ENCODE measurements at regions not wholly inside any gene's neighbourhood (a gene's known extent, or its start where the extent isn't known, plus 50 kb on each side); places are given as distances from the start of the nearest gene placed in this dataset.
"Not testable (repeated sequence)": the region's sequence is repeated elsewhere in the genome, so short reads cannot be mapped to it uniquely, and the experiment has no call there.

GRCh38 chr2:209138079-209138478 is 285.8 kb upstream of the MAP2 start:
- TF ChIP-seq CTCF (IDR thresholded peaks at IDR 0.05; ENCODE audit: insufficient read depth, low read length, poor library complexity, severe bottlenecking) = no peak
- DNase-seq (ENCODE audit: extremely low read depth, insufficient read length) = no peak
- Histone ChIP-seq H3K27me3 (replicated peaks; ENCODE audit: control insufficient read depth, insufficient read depth, low read length) (no peaks in the 10 kb centered on the region; the same call in 1 of the 2 replicates), H3K36me3 (ENCODE audit: control insufficient read depth, insufficient read depth, low read length) (no peaks in the 10 kb centered on the region), H3K4me3 (replicated peaks; ENCODE audit: low read depth, low read length) (no peak overlapping the region)

- no peak for DNase-seq (ENCODE audit: extremely low read depth, insufficient read length)
- Histone ChIP-seq H3K4me3 (replicated peaks; ENCODE audit: low read depth, low read length) (no peak overlapping the region), H3K36me3 (ENCODE audit: control insufficient read depth, insufficient read depth, low read length) (no peaks in the 10 kb centered on the region), H3K27me3 (replicated peaks; ENCODE audit: control insufficient read depth, insufficient read depth, low read length) (no peaks in the 10 kb centered on the region; the same call in 1 of the 2 replicates)
- no peak for TF ChIP-seq CTCF (IDR thresholded peaks at IDR 0.05; ENCODE audit: insufficient read depth, low read length, poor library complexity, severe bottlenecking)
Measured at GRCh38 chr2:209141142-209141541, 282.7 kb upstream of the MAP2 start.

- no peak for TF ChIP-seq CTCF (IDR thresholded peaks at IDR 0.05; ENCODE audit: insufficient read depth, low read length, poor library complexity, severe bottlenecking)
- DNase-seq (ENCODE audit: extremely low read depth, insufficient read length) = no peak
- Histone ChIP-seq H3K27me3 (replicated peaks; ENCODE audit: control insufficient read depth, insufficient read depth, low read length) (no peaks in the 10 kb centered on the region; the same call in 1 of the 2 replicates), H3K36me3 (ENCODE audit: control insufficient read depth, insufficient read depth, low read length) (no peaks in the 10 kb centered on the region), H3K4me3 (replicated peaks; ENCODE audit: low read depth, low read length) (no peak overlapping the region)
Measured at GRCh38 chr2:209141818-209142217, 282.0 kb upstream of the MAP2 start.

- not testable (repeated sequence) for H3K27me3 ChIP-seq (replicated peaks; ENCODE audit: control insufficient read depth, insufficient read depth, low read length); H3K4me3 ChIP-seq (replicated peaks; ENCODE audit: low read depth, low read length); DNase-seq (ENCODE audit: extremely low read depth, insufficient read length)
Measured at GRCh38 chr2:209145220-209145691, 278.6 kb upstream of the MAP2 start.

GRCh38 chr2:209145941-209146681 is 277.7 kb upstream of the MAP2 start:
- H3K36me3 ChIP-seq (ENCODE audit: control insufficient read depth, insufficient read depth, low read length) = no peaks in the 10 kb centered on the region
- no peaks in the 10 kb centered on the region; the same call in 1 of the 2 replicates for H3K27me3 ChIP-seq (replicated peaks; ENCODE audit: control insufficient read depth, insufficient read depth, low read length)
- DNase-seq (ENCODE audit: extremely low read depth, insufficient read length) = no peak

More at GRCh38 chr2:209145220-209145691, 278.6 kb upstream of the MAP2 start:
- H3K36me3 ChIP-seq (ENCODE audit: control insufficient read depth, insufficient read depth, low read length) = not testable (repeated sequence)

More at GRCh38 chr2:209145941-209146681, 277.7 kb upstream of the MAP2 start:
- TF ChIP-seq CTCF (IDR thresholded peaks at IDR 0.05; ENCODE audit: insufficient read depth, low read length, poor library complexity, severe bottlenecking) = no peak
- no peak overlapping the region for H3K4me3 ChIP-seq (replicated peaks; ENCODE audit: low read depth, low read length)
